Endothelial cell of umbilical vein (primary cell): ENCODE measurements at regions not wholly inside any gene's neighbourhood (a gene's known extent, or its start where the extent isn't known, plus 50 kb on each side); places are given as distances from the start of the nearest gene placed in this dataset.

ENCODE experiments used
- BruUV-seq: library from RNA; stranded (reverse); fragments of 400-500 nt; replicated peaks from 2 replicates; lab custom pipeline; 2021; lab: Mats Ljungman, UMichigan
- CTCF ChIA-PET: fragments of 300-600, 350-600 bp; sonication (Branson Sonifier 250); formaldehyde crosslinking; loops from one replicate; lab custom pipeline; 2021; ENCODE audit warnings: antibody characterized with exemption, inconsistent platforms; lab: Charles Lee
- POLR2A ChIA-PET: fragments of 300-600, 350-600 bp; sonication (Branson Sonifier 250); formaldehyde crosslinking; loops from one replicate; lab custom pipeline; 2021; ENCODE audit warnings: antibody characterized with exemption, inconsistent platforms; lab: Charles Lee
- DNase-seq: peaks from one replicate; pipeline ENCODE4 v3.0.0-alpha.2; 2011; ENCODE audit warnings: low read depth, low spot score
- FAIRE-seq: peaks from 2 replicates; lab custom pipeline; 2011; peaks lifted over from hg19 to GRCh38; lab: Jason Lieb, UNC
- H2AFZ ChIP-seq: 2 replicates; pipeline ENCODE4 v1.6.0; 2012; ENCODE audit warnings: low read depth, low read length, control low read depth, inconsistent platforms
- H3K27ac ChIP-seq: 2 replicates; pipeline ENCODE4 v1.5.1; 2011; ENCODE audit warnings: low read depth, mild to moderate bottlenecking, control low read depth, low read length, moderate library complexity; ENCODE audit not compliant: insufficient read depth
- H3K27me3 ChIP-seq, 2 experiments: 2 replicates each; pipeline versions ENCODE4 v1.6.0 to v1.6.1; 2011; ENCODE audit warnings: low read length in 2 of 2, mixed read lengths in 1 of 2; ENCODE audit not compliant: control insufficient read depth in 2 of 2, insufficient read depth in 2 of 2
- H3K36me3 ChIP-seq, 2 experiments: 2 replicates in 1 of 2; 3 replicates in 1 of 2; pipeline ENCODE4 v1.5.1; 2011; ENCODE audit warnings: low read length in 2 of 2, mild to moderate bottlenecking in 1 of 2, moderate library complexity in 1 of 2; ENCODE audit not compliant: control insufficient read depth in 2 of 2, insufficient read depth in 2 of 2; ENCODE audit errors: extremely low read depth in 1 of 2
- H3K4me1 ChIP-seq: 3 replicates; pipeline ENCODE4 v1.5.1; 2011; ENCODE audit warnings: mild to moderate bottlenecking, low read length; ENCODE audit not compliant: control insufficient read depth, insufficient read depth; ENCODE audit errors: extremely low read depth
- H3K4me2 ChIP-seq: 2 replicates; pipeline ENCODE4 v1.6.1; 2011; ENCODE audit warnings: low read length, control low read depth, mixed read lengths; ENCODE audit not compliant: insufficient read depth
- H3K4me3 ChIP-seq, 3 experiments: fragments of 200-600 bp in 1 of 3; sonication (generic), shearing (Covaris generic) in 1 of 3; replicated peaks in 1 of 3; 2 replicates each; pipeline ENCODE4 v1.5.1; 2011 to 2016; ENCODE audit warnings: control low read depth in 3 of 3, low read length in 3 of 3, mild to moderate bottlenecking in 2 of 3, inconsistent platforms in 1 of 3, low read depth in 1 of 3, moderate library complexity in 1 of 3; ENCODE audit not compliant: insufficient read depth in 1 of 3
- H3K79me2 ChIP-seq: 2 replicates; pipeline ENCODE4 v1.6.0; 2012; ENCODE audit warnings: low read length, inconsistent platforms; ENCODE audit not compliant: control insufficient read depth, insufficient read depth
- H3K9ac ChIP-seq: replicated peaks from 2 replicates; pipeline ENCODE3; 2011; ENCODE audit warnings: low read length, control low read depth; ENCODE audit not compliant: insufficient read depth; ENCODE audit errors: extremely low read depth
- H3K9me1 ChIP-seq: replicated peaks from 3 replicates; pipeline ENCODE4 v1.6.0; 2011; ENCODE audit warnings: mild to moderate bottlenecking, low read length; ENCODE audit not compliant: control insufficient read depth, insufficient read depth; ENCODE audit errors: extremely low read depth
- H3K9me3 ChIP-seq: replicated peaks from 2 replicates; pipeline ENCODE4 v1.5.1; 2012; ENCODE audit warnings: low read length, inconsistent platforms; ENCODE audit not compliant: control insufficient read depth, insufficient read depth
- H4K20me1 ChIP-seq: replicated peaks from 2 replicates; pipeline ENCODE3; 2011; ENCODE audit warnings: mild to moderate bottlenecking, low read length; ENCODE audit not compliant: control insufficient read depth, insufficient read depth; ENCODE audit errors: extremely low read depth
- EZH2 ChIP-seq: IDR thresholded peaks from 2 replicates; pipeline ENCODE4 v1.6.1; 2012; ENCODE audit warnings: borderline replicate concordance, low read depth, mild to moderate bottlenecking, moderate library complexity, low read length, inconsistent platforms; ENCODE audit not compliant: severe bottlenecking
- FOS ChIP-seq: IDR thresholded peaks from 2 replicates; pipeline ENCODE4 v1.6.1; 2011; ENCODE audit warnings: mild to moderate bottlenecking, low read length, moderate library complexity, borderline replicate concordance; ENCODE audit not compliant: insufficient read depth
- GATA2 ChIP-seq: IDR thresholded peaks from 2 replicates; pipeline ENCODE4 v1.7.0; 2011; ENCODE audit warnings: low read depth, mild to moderate bottlenecking, moderate library complexity, mixed read lengths, low read length; ENCODE audit not compliant: insufficient read length, insufficient read depth
- JUN ChIP-seq: IDR thresholded peaks from 2 replicates; pipeline ENCODE4 v1.6.1; 2011; ENCODE audit warnings: borderline replicate concordance, low read depth; ENCODE audit not compliant: insufficient read length, insufficient read depth
- MYC ChIP-seq: IDR thresholded peaks from one replicate; pipeline ENCODE4 v1.6.1; 2011; ENCODE audit warnings: mild to moderate bottlenecking, low read depth, low read length
- POLR2A ChIP-seq: IDR thresholded peaks from 2 replicates; pipeline ENCODE4 v1.6.1; 2012; ENCODE audit warnings: low read depth, mild to moderate bottlenecking, control low read depth, low read length
- POLR2AphosphoS5 ChIP-seq: IDR thresholded peaks from 2 replicates; pipeline ENCODE4 v1.6.1; 2012; ENCODE audit warnings: low read depth, mild to moderate bottlenecking, control low read depth, low read length, moderate library complexity; ENCODE audit not compliant: insufficient read depth
- dilution Hi-C: fragments of 300-500 bp; cut with MboI; formaldehyde crosslinking; loops from one replicate; pipeline ENCODE4 v1.15.0; 2019; ENCODE audit warnings: low sequenced_read_pairs; ENCODE audit not compliant: extremely low pct_ligation_motif_present
- intact Hi-C: fragments of 100-400 bp; cut with micrococcal nuclease; formaldehyde crosslinking; loops from one replicate; pipeline ENCODE4 v1.10.0; 2022
- TF ChIP-seq, protein P1 (sequence below), 2 donors: IDR thresholded peaks; 1 replicate in 1 of 2; 2 replicates in 1 of 2; pipeline ENCODE4 v1.5.1; 2011; ENCODE audit warnings: low read length in 2 of 2, mild to moderate bottlenecking in 2 of 2, moderate library complexity in 2 of 2, control low read depth in 1 of 2, inconsistent platforms in 1 of 2, low read depth in 1 of 2; ENCODE audit not compliant: insufficient read depth in 1 of 2; ENCODE audit errors: extremely low read depth in 1 of 2
- TF ChIP-seq, protein P2 (sequence below): IDR thresholded peaks from 2 replicates; pipeline ENCODE4 v1.6.1; 2011; ENCODE audit not compliant: insufficient read depth, insufficient read length

DNA sequence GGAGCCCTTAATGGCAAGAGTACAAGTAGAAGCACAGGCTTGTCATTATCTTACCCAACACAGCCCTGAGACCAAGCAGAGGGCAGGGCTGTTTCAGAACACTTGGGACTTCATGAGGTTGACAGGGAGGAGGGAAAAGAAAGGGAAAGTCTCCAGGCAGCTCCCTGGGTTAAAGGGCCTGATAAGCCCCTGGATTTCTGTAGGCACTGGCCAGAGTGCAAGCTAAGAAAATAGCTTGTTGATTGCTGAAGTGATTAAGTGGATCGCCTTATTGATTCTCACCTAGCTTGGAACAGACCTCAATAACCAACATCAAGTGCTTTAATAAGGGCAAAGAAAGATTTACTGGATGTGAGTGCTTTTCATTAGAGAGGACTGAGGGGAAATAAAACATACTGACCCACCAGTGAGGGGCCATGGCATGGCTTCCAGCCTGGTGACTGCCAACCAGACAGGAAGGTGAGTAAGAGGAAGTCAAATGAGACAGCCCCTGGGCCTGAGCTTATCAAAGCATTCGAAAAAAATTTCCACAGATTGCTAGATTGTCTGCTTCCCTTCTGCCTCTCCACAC lies 121.4 kb upstream of the NFIA start:
- H3K4me2 ChIP-seq = peak overlapping the region; percentile 56
- BruUV-seq = TSS peak; percentile 85

More for the DNA sequence above, 121.4 kb upstream of the NFIA start:
- Histone ChIP-seq H3K4me3 (no peak overlapping the region), H3K36me3 (no peaks in the 10 kb centered on the region), H3K9me3 (peaks cover 7% of the 10 kb centered on the region), H3K79me2 (no peaks in the 10 kb centered on the region), H2AFZ (no peak overlapping the region), H3K9me1 (no peaks in the 10 kb centered on the region), H3K4me1 (peaks cover 68% of the 10 kb centered on the region), H3K27ac (peak overlapping the region; percentile 98), H3K9ac (peak overlapping the region; percentile 64), H3K27me3 (no peaks in the 10 kb centered on the region), H4K20me1 (no peaks in the 10 kb centered on the region)
- FAIRE-seq (peak; percentile 98), DNase-seq (peak; percentile 96)
- TF ChIP-seq FOS (peak; percentile 96), JUN (peak; percentile 94), POLR2AphosphoS5 (peak; percentile 94), GATA2 (peak; percentile 97), MYC (no peak), EZH2 (no peak), POLR2A (no peak)
- TF ChIP-seq, protein P1, sequence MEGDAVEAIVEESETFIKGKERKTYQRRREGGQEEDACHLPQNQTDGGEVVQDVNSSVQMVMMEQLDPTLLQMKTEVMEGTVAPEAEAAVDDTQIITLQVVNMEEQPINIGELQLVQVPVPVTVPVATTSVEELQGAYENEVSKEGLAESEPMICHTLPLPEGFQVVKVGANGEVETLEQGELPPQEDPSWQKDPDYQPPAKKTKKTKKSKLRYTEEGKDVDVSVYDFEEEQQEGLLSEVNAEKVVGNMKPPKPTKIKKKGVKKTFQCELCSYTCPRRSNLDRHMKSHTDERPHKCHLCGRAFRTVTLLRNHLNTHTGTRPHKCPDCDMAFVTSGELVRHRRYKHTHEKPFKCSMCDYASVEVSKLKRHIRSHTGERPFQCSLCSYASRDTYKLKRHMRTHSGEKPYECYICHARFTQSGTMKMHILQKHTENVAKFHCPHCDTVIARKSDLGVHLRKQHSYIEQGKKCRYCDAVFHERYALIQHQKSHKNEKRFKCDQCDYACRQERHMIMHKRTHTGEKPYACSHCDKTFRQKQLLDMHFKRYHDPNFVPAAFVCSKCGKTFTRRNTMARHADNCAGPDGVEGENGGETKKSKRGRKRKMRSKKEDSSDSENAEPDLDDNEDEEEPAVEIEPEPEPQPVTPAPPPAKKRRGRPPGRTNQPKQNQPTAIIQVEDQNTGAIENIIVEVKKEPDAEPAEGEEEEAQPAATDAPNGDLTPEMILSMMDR (IDR thresholded peaks at IDR 0.05; ENCODE audit: extremely low read depth in 1 of 2, insufficient read depth in 1 of 2, low read depth in 1 of 2, low read length in 2 of 2) = no peak
- TF ChIP-seq, protein P2, sequence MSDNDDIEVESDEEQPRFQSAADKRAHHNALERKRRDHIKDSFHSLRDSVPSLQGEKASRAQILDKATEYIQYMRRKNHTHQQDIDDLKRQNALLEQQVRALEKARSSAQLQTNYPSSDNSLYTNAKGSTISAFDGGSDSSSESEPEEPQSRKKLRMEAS = no peak
- intact Hi-C loops (loop anchor here (1.0 to 10.0 kb wide), 11 partner anchors 12 to 804 kb away; no protein-coding TSS in a partner anchor), dilution Hi-C loops (no loop called here)
- ChIA-PET CTCF (interaction anchor here (0.9 to 4.1 kb wide), 13 partner anchors 10 to 682 kb away, joined by 3 to 40 read pairs (median 5); no protein-coding TSS in a partner anchor), POLR2A (interaction anchor here (0.6 to 0.9 kb wide), 2 partner anchors 12 to 753 kb away, joined by 3 to 9 read pairs; no protein-coding TSS in a partner anchor)
